B cell (primary cell): ENCODE measurements at regions not wholly inside any gene's neighbourhood (a gene's known extent, or its start where the extent isn't known, plus 50 kb on each side); places are given as distances from the start of the nearest gene placed in this dataset.

Experiments
- ATAC-seq: fragments of 200-7000 bp; cut with Tn5 transposase; one replicate; pipeline ENCODE4 v1.10.0; 2021; ENCODE audit warnings: low read depth, mild to moderate bottlenecking, moderate number of reproducible peaks, moderate library complexity
- CTCF ChIA-PET: fragments of 350-600 bp; sonication (Branson Sonifier 250); formaldehyde crosslinking; loops from one replicate; lab custom pipeline; 2021; ENCODE audit warnings: antibody characterized with exemption, inconsistent platforms; lab: Charles Lee
- POLR2A ChIA-PET: fragments of 350-600 bp; sonication (Branson Sonifier 250); formaldehyde crosslinking; loops from one replicate; lab custom pipeline; 2021; ENCODE audit warnings: antibody characterized with exemption; lab: Charles Lee
- DNase-seq: peaks from one replicate; pipeline ENCODE4 v3.0.0; 2013
- H2AFZ ChIP-seq: 2 replicates; pipeline ENCODE4 v1.6.1; 2012; ENCODE audit warnings: mild to moderate bottlenecking, low read depth, low read length; ENCODE audit not compliant: insufficient read depth, poor library complexity, severe bottlenecking
- H3K27ac ChIP-seq, 2 donors: 1 replicate in 1 of 2; 2 replicates in 1 of 2; pipeline ENCODE4 v1.5.1; 2012 to 2013; ENCODE audit warnings: low read length in 2 of 2, mild to moderate bottlenecking in 2 of 2, moderate library complexity in 1 of 2
- H3K27me3 ChIP-seq, 4 experiments: fragments of 200-600 bp in 1 of 4; sonication (generic) in 1 of 4; replicated peaks in 1 of 4; 1 replicate in 2 of 4; 2 replicates in 2 of 4; pipeline versions ENCODE4 v1.6.1 to v1.7.0; 2013 to 2016; ENCODE audit warnings: low read length in 3 of 4, mild to moderate bottlenecking in 2 of 4, mixed read lengths in 1 of 4, moderate library complexity in 1 of 4; ENCODE audit not compliant: insufficient read depth in 4 of 4, control insufficient read depth in 3 of 4; ENCODE audit errors: control extremely low read depth in 1 of 4
- H3K36me3 ChIP-seq, 2 experiments: replicated peaks in 1 of 2; 1 replicate in 1 of 2; 2 replicates in 1 of 2; pipeline versions ENCODE4 v1.6.1 to v1.7.1; 2013; ENCODE audit warnings: low read length in 1 of 2; ENCODE audit not compliant: insufficient read depth in 2 of 2, control insufficient read depth in 1 of 2; ENCODE audit errors: control extremely low read depth in 1 of 2, extremely low read depth in 1 of 2
- H3K4me1 ChIP-seq, 2 donors: fragments of 200-600 bp in 1 of 2; sonication (generic) in 1 of 2; 1 replicate in 1 of 2; 2 replicates in 1 of 2; pipeline versions ENCODE4 v1.5.1 to v1.6.1; 2013 to 2017; ENCODE audit warnings: low read length in 2 of 2; ENCODE audit not compliant: control insufficient read depth in 2 of 2, insufficient read depth in 2 of 2
- H3K4me2 ChIP-seq: replicated peaks from 2 replicates; pipeline ENCODE3; 2012; ENCODE audit warnings: mild to moderate bottlenecking, low read depth, low read length; ENCODE audit not compliant: poor library complexity, severe bottlenecking
- H3K4me3 ChIP-seq, 5 experiments: fragments of 200-600 bp in 1 of 5; sonication (generic) in 1 of 5; 1 replicate in 3 of 5; 2 replicates in 2 of 5; pipeline versions ENCODE4 v1.5.1 to v1.7.0; 2011 to 2016; ENCODE audit warnings: low read length in 4 of 5, mild to moderate bottlenecking in 4 of 5, low read depth in 2 of 5, control low read depth in 1 of 5, moderate library complexity in 1 of 5; ENCODE audit not compliant: insufficient read depth in 1 of 5; ENCODE audit errors: control extremely low read depth in 1 of 5, extremely low read depth in 1 of 5
- H3K79me2 ChIP-seq: fragments of 200-600 bp; sonication (generic); one replicate; pipeline ENCODE4 v1.6.0; 2016; ENCODE audit warnings: low read length; ENCODE audit not compliant: control insufficient read depth, insufficient read depth
- H3K9ac ChIP-seq: fragments of 200-600 bp; sonication (generic); 2 replicates; pipeline ENCODE4 v1.6.1; 2017; ENCODE audit warnings: mild to moderate bottlenecking, low read length, moderate library complexity
- H3K9me3 ChIP-seq, 3 donors: one replicate each; pipeline versions ENCODE4 v1.6.1 to v1.7.1; 2013; ENCODE audit warnings: low read length in 2 of 3; ENCODE audit not compliant: control insufficient read depth in 2 of 3, insufficient read depth in 1 of 3; ENCODE audit errors: control extremely low read depth in 1 of 3
- H4K20me1 ChIP-seq: 2 replicates; pipeline ENCODE4 v1.6.0; 2012; ENCODE audit warnings: mild to moderate bottlenecking, low read length; ENCODE audit not compliant: insufficient read depth, control insufficient read depth, poor library complexity, severe bottlenecking
- H3K27ac Mint-ChIP-seq: one replicate; pipeline ENCODE4 v1.8.0; 2021; ENCODE audit warnings: mixed read lengths
- H3K27me3 Mint-ChIP-seq: one replicate; pipeline ENCODE4 v1.8.0; 2021; ENCODE audit warnings: mixed read lengths
- H3K4me1 Mint-ChIP-seq: one replicate; pipeline ENCODE4 v1.8.0; 2021; ENCODE audit warnings: mixed read lengths
- H3K4me3 Mint-ChIP-seq: one replicate; pipeline ENCODE4 v1.8.0; 2021; ENCODE audit warnings: mixed read lengths
- H3K9me3 Mint-ChIP-seq: one replicate; pipeline ENCODE4 v1.8.0; 2022; ENCODE audit warnings: mixed read lengths; ENCODE audit not compliant: insufficient read depth
- EZH2 ChIP-seq: IDR thresholded peaks from 2 replicates; pipeline ENCODE4 v1.6.1; 2012; ENCODE audit warnings: borderline replicate concordance, low read depth, mild to moderate bottlenecking, moderate library complexity, low read length; ENCODE audit not compliant: insufficient read depth, poor library complexity, severe bottlenecking
- WGBS: methylation state at CpG from one replicate; pipeline ENCODE4 v1.1.5; 2013; ENCODE audit warnings: missing lambda C conversion rate; ENCODE audit not compliant: insufficient coverage; 5-methylcytosine and 5-hydroxymethylcytosine counted together
- intact Hi-C: fragments of 100-400 bp; cut with micrococcal nuclease; formaldehyde crosslinking; loops from one replicate; pipeline ENCODE4 v1.10.0; 2022
- TF ChIP-seq, protein P1 (sequence below): fragments of 200-600 bp; IDR thresholded peaks from one replicate; pipeline ENCODE4 v1.8.0; 2022; ENCODE audit warnings: antibody characterized with exemption, mild to moderate bottlenecking

DNA sequence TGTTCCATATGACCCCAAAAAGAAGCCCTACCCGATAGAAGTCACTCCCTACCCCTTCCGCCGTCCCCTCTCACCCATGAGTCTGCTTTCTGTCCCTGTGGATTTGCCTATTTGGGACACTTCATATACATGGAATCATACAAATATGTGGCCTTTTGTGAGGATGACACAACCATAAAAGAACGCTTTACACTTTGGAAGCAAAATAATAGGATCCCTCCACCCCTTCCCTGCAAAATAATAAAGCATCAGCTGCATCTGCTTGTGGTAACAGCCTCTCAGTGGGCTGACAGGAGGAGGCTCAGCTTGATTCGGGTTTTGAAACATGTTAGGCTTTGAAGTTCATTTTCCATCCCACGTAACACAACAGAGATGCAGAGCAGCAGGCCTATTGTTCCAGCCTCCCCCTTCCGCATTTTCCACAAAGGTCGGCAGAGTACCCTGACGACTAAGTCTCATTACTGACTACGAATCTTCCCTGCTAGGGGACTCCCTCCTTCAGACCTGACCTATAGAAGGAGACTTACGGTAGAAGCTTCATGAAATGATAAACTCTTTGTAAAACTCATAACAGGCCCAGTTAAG, 99.1 kb downstream of the ALDH8A1 start:
- ChIA-PET POLR2A (no interaction called here), CTCF (no interaction called here)
- ATAC-seq (no peak), DNase-seq (no peak)
- H3K9ac ChIP-seq: no peak overlapping the region
- Mint-ChIP-seq H3K9me3 (no peaks in the 10 kb centered on the region), H3K4me3 (no peak overlapping the region), H3K4me1 (no peaks in the 10 kb centered on the region), H3K27me3 (peaks cover 7% of the 10 kb centered on the region), H3K27ac (no peak overlapping the region)
- H3K4me2 ChIP-seq: no peak overlapping the region
- H3K79me2 ChIP-seq: no peaks in the 10 kb centered on the region
- H3K27me3 ChIP-seq: no peaks in the 10 kb centered on the region
- H3K9me3 ChIP-seq: no peaks in the 10 kb centered on the region
- H3K4me1 ChIP-seq: no peaks in the 10 kb centered on the region
- H3K4me3 ChIP-seq: no peak overlapping the region
- 100% methylated on average over 2 of the region's 11 CpGs for WGBS
- no peak for TF ChIP-seq EZH2
- TF ChIP-seq, protein P1, sequence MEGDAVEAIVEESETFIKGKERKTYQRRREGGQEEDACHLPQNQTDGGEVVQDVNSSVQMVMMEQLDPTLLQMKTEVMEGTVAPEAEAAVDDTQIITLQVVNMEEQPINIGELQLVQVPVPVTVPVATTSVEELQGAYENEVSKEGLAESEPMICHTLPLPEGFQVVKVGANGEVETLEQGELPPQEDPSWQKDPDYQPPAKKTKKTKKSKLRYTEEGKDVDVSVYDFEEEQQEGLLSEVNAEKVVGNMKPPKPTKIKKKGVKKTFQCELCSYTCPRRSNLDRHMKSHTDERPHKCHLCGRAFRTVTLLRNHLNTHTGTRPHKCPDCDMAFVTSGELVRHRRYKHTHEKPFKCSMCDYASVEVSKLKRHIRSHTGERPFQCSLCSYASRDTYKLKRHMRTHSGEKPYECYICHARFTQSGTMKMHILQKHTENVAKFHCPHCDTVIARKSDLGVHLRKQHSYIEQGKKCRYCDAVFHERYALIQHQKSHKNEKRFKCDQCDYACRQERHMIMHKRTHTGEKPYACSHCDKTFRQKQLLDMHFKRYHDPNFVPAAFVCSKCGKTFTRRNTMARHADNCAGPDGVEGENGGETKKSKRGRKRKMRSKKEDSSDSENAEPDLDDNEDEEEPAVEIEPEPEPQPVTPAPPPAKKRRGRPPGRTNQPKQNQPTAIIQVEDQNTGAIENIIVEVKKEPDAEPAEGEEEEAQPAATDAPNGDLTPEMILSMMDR: no peak
- no peaks in the 10 kb centered on the region for H3K36me3 ChIP-seq
- no peaks in the 10 kb centered on the region for H4K20me1 ChIP-seq
- H2AFZ ChIP-seq: no peak overlapping the region
- no peak overlapping the region for H3K27ac ChIP-seq
- intact Hi-C loops: no loop called here

DNA sequence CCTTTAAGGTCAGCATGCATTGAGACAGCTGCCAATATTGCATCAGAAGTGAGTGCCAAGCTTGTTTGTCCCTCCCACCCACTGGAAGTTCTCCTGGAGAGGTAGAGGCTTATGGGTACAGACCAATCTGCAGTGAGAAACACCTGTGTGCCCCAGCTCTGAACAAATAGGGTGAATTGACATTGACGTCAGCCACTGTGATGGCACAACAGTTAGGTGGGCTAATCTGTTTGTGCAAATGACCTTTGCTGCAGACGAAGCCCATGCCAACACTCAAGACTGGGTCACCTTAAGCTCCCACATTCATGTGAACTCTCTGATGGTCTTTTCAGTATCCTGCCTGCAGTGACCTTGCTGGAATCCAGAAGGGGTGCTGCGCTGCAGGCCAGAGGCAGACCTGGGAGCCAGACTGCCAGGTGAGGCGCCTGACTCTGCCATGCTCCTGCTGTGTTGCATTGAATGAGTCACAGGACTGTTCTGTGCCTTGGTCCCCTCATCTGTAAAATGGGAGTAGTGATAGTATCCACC, 99.9 kb downstream of the ALDH8A1 start:
- no peak for ATAC-seq
- POLR2A ChIA-PET: no interaction called here
- Mint-ChIP-seq H3K4me3 (no peak overlapping the region), H3K27ac (no peak overlapping the region), H3K4me1 (no peaks in the 10 kb centered on the region), H3K9me3 (no peaks in the 10 kb centered on the region), H3K27me3 (peaks cover 5% of the 10 kb centered on the region)
- Histone ChIP-seq H3K79me2 (no peaks in the 10 kb centered on the region), H3K4me3 (no peak overlapping the region), H3K27ac (no peak overlapping the region), H3K9me3 (no peaks in the 10 kb centered on the region), H3K4me1 (no peaks in the 10 kb centered on the region), H3K4me2 (no peak overlapping the region), H4K20me1 (no peaks in the 10 kb centered on the region), H2AFZ (no peak overlapping the region), H3K9ac (no peak overlapping the region), H3K27me3 (no peaks in the 10 kb centered on the region), H3K36me3 (no peaks in the 10 kb centered on the region)
- 89% methylated on average over 4 of the region's 4 CpGs for WGBS
- no peak for DNase-seq
- intact Hi-C loops: no loop called here
- TF ChIP-seq EZH2: no peak
- TF ChIP-seq, protein P1: no peak
- CTCF ChIA-PET: no interaction called here
